Trophoblast cell (in vitro differentiated cells and primary cell): ENCODE measurements at regions not wholly inside any gene's neighbourhood (a gene's known extent, or its start where the extent isn't known, plus 50 kb on each side); places are given as distances from the start of the nearest gene placed in this dataset.

Source experiments
- DNase-seq, 2 donors: peaks; one replicate each; pipeline ENCODE4 v3.0.0-alpha.2; 2016
- H2AFZ ChIP-seq: 2 replicates; pipeline ENCODE4 v1.6.1; 2013; ENCODE audit warnings: low read length, moderate library complexity, mild to moderate bottlenecking; ENCODE audit not compliant: insufficient read depth, poor library complexity
- H2AK5ac ChIP-seq: 2 replicates; pipeline ENCODE4 v1.6.1; 2013; ENCODE audit warnings: mild to moderate bottlenecking, low read length
- H2BK120ac ChIP-seq: 2 replicates; pipeline ENCODE4 v1.6.1; 2013; ENCODE audit warnings: low read length, mild to moderate bottlenecking, moderate library complexity; ENCODE audit not compliant: insufficient read depth, poor library complexity
- H2BK12ac ChIP-seq: 2 replicates; pipeline ENCODE4 v1.6.1; 2013; ENCODE audit warnings: mild to moderate bottlenecking, low read length, moderate library complexity
- H2BK5ac ChIP-seq: 2 replicates; pipeline ENCODE4 v1.6.1; 2013; ENCODE audit warnings: low read length, low read depth, moderate library complexity, mild to moderate bottlenecking; ENCODE audit not compliant: poor library complexity
- H3K14ac ChIP-seq: 2 replicates; pipeline ENCODE4 v1.6.1; 2013; ENCODE audit warnings: mild to moderate bottlenecking, low read length
- H3K18ac ChIP-seq: 2 replicates; pipeline ENCODE4 v1.6.1; 2013; ENCODE audit warnings: mild to moderate bottlenecking, low read length
- H3K23ac ChIP-seq: 2 replicates; pipeline ENCODE4 v1.6.1; 2013; ENCODE audit warnings: low read length
- H3K27ac ChIP-seq: 2 replicates; pipeline ENCODE4 v1.5.1; 2013; ENCODE audit warnings: low read depth, mild to moderate bottlenecking, inconsistent platforms, low read length, moderate library complexity
- H3K27me3 ChIP-seq: 2 replicates; pipeline ENCODE4 v1.6.1; 2013; ENCODE audit warnings: inconsistent platforms, mild to moderate bottlenecking, low read length, moderate library complexity; ENCODE audit not compliant: insufficient read depth
- H3K36me3 ChIP-seq, 2 experiments: 1 replicate in 1 of 2; 2 replicates in 1 of 2; pipeline ENCODE4 v1.6.1; 2013; ENCODE audit warnings: low read length in 2 of 2, mild to moderate bottlenecking in 2 of 2, moderate library complexity in 1 of 2; ENCODE audit not compliant: insufficient read depth in 2 of 2, control insufficient read depth in 1 of 2
- H3K4ac ChIP-seq: 2 replicates; pipeline ENCODE4 v1.6.1; 2013; ENCODE audit warnings: low read depth, mild to moderate bottlenecking, low read length, moderate library complexity
- H3K4me1 ChIP-seq, 2 experiments: 1 replicate in 1 of 2; 2 replicates in 1 of 2; pipeline ENCODE4 v1.6.1; 2013; ENCODE audit warnings: low read length in 2 of 2, mild to moderate bottlenecking in 2 of 2, moderate library complexity in 1 of 2; ENCODE audit not compliant: insufficient read depth in 2 of 2, control insufficient read depth in 1 of 2
- H3K4me2 ChIP-seq: 2 replicates; pipeline ENCODE4 v1.6.1; 2013; ENCODE audit warnings: inconsistent platforms, mild to moderate bottlenecking, low read length, moderate library complexity
- H3K4me3 ChIP-seq: 2 replicates; pipeline ENCODE4 v1.5.1; 2013; ENCODE audit warnings: mild to moderate bottlenecking, low read depth, low read length, inconsistent platforms
- H3K79me1 ChIP-seq: one replicate; pipeline ENCODE4 v1.6.1; 2013; ENCODE audit warnings: low read length
- H3K79me2 ChIP-seq: 2 replicates; pipeline ENCODE4 v1.6.1; 2013; ENCODE audit warnings: low read length, mild to moderate bottlenecking; ENCODE audit not compliant: control insufficient read depth, insufficient read depth, poor library complexity
- H3K9ac ChIP-seq: 2 replicates; pipeline ENCODE4 v1.6.1; 2013; ENCODE audit warnings: mild to moderate bottlenecking, low read length
- H3K9me3 ChIP-seq: 2 replicates; pipeline ENCODE4 v1.6.1; 2013; ENCODE audit warnings: low read depth, mild to moderate bottlenecking, control low read depth, inconsistent platforms, low read length; ENCODE audit not compliant: insufficient read depth
- H4K12ac ChIP-seq: 2 replicates; pipeline ENCODE4 v1.6.1; 2013; ENCODE audit warnings: low read depth, mild to moderate bottlenecking, low read length, moderate library complexity
- H4K8ac ChIP-seq: 2 replicates; pipeline ENCODE4 v1.6.1; 2013; ENCODE audit warnings: low read depth, mild to moderate bottlenecking, low read length, moderate library complexity
- H4K91ac ChIP-seq: one replicate; pipeline ENCODE4 v1.6.1; 2013; ENCODE audit warnings: low read depth, mild to moderate bottlenecking, low read length, moderate library complexity
- WGBS: extraction: QIAGEN DNeasy Blood & Tissue Kit; methylation state at CpG from one replicate; pipeline ENCODE4 v1.1.7; 2013; ENCODE audit warnings: missing lambda C conversion rate; ENCODE audit not compliant: insufficient read length, insufficient coverage; ENCODE audit errors: extremely low coverage; 5-methylcytosine and 5-hydroxymethylcytosine counted together

DNA sequence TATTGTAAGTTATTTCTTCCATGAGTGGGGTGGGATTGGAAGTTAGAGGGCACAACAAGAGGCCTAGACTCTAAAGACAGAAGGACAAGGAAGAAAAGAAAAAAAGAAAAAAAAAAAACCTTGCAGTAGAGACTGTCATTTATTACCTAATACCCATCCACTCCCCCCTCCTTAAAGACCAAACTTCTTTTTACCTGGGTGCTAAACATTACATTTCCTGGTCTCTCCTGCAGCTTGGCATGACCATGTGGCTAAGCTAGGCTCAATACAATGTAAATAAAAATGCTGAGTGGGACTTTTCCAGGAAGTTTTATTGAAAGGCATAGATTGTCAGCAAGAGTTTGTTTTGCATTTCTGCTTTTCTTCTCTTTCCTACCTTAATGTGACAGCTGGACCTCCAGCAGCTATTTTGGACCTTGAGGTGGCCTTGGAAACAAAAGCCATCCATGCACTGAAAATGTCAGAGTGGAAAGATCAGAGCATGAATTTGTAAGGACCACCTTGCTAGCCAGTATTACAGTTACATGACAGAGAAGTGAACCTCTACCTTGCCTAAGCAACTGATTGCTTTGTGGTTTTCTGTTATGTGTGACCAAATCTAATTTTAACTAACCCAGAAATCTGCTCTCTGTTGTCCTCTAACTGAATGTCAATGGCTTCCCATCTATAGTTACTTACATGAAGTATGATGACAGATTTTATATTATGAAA, 81.3 kb upstream of the SFMBT2 start:
- Histone ChIP-seq H3K4me2 (no peak overlapping the region), H3K4me1 (no peaks in the 10 kb centered on the region), H3K23ac (no peak overlapping the region), H3K14ac (no peak overlapping the region), H2AK5ac (no peak overlapping the region), H3K4me3 (no peak overlapping the region), H2AFZ (no peak overlapping the region), H3K9ac (no peak overlapping the region), H3K27me3 (no peaks in the 10 kb centered on the region), H3K79me2 (no peaks in the 10 kb centered on the region), H2BK5ac (no peak overlapping the region), H3K18ac (no peak overlapping the region), H2BK12ac (no peak overlapping the region), H2BK120ac (no peak overlapping the region), H3K36me3 (no peaks in the 10 kb centered on the region), H3K27ac (no peak overlapping the region), H4K12ac (no peak overlapping the region), H3K79me1 (no peaks in the 10 kb centered on the region), H4K91ac (no peak overlapping the region), H3K9me3 (no peaks in the 10 kb centered on the region), H4K8ac (no peak overlapping the region), H3K4ac (no peak overlapping the region)
- DNase-seq = no peak

DNA sequence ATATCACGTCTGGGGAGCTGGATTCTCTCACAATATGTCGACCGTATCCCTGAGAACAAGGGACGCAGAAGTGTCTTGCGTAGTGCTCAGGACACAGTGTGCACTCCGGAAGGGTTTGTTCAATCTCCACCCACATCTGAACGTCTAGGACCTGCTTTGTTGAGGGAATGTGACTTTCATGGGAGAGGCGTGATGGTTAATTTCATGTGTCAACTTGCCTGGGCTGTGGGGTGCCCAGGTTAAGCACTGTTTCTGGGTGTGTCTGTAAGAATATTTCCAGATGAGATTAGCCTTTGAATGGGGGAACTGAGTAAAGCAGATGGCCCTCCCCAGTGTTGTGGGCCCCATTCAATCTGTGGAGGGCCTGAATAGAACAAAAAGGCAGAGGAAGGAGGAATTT, 80.4 kb upstream of the SFMBT2 start:
- Histone ChIP-seq H2BK5ac (no peak overlapping the region), H3K23ac (no peak overlapping the region), H3K79me2 (no peaks in the 10 kb centered on the region), H3K4ac (no peak overlapping the region), H2BK120ac (no peak overlapping the region), H2AK5ac (no peak overlapping the region), H3K4me1 (no peaks in the 10 kb centered on the region), H4K12ac (no peak overlapping the region), H3K14ac (no peak overlapping the region), H3K36me3 (no peaks in the 10 kb centered on the region), H3K18ac (no peak overlapping the region), H4K8ac (no peak overlapping the region), H2AFZ (no peak overlapping the region), H3K9me3 (no peaks in the 10 kb centered on the region), H2BK12ac (no peak overlapping the region), H3K79me1 (no peaks in the 10 kb centered on the region), H3K4me3 (no peak overlapping the region), H3K4me2 (no peak overlapping the region), H3K9ac (no peak overlapping the region), H3K27ac (no peak overlapping the region), H3K27me3 (no peaks in the 10 kb centered on the region), H4K91ac (no peak overlapping the region)
- DNase-seq = no peak
- no CpG with 5 or more reads among the region's 8 CpGs for WGBS

DNA sequence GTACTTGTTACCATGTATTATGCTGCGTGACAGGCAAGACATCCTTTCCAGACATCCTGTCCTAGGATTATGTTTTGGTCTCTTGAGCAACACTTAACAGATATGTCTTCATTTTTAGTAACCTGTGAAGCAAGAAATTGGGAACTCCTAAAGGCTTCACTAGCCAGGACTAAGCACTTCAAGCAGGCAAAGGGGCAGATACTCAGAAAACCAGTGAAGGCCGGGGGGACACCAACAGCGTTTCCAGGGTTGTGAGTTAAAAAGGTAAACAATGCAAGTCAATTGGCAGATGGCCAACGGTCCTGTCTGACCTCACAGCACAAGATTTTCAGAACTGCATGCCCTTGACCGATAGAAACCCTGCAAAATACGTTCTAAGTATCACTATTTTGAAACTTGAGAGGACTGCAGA, 77.6 kb upstream of the SFMBT2 start:
- H3K79me1 ChIP-seq = no peaks in the 10 kb centered on the region
- no peak overlapping the region for H2BK12ac ChIP-seq
- no peak overlapping the region for H4K8ac ChIP-seq
- H3K4me3 ChIP-seq = no peak overlapping the region
- H2AK5ac ChIP-seq = no peak overlapping the region
- H3K23ac ChIP-seq = no peak overlapping the region
- H2BK120ac ChIP-seq = no peak overlapping the region
- no peak overlapping the region for H4K12ac ChIP-seq
- no peak overlapping the region for H4K91ac ChIP-seq
- no peak overlapping the region for H3K9ac ChIP-seq
- H3K18ac ChIP-seq = no peak overlapping the region
- H2BK5ac ChIP-seq = no peak overlapping the region
- H3K27me3 ChIP-seq = no peaks in the 10 kb centered on the region
- H3K9me3 ChIP-seq = no peaks in the 10 kb centered on the region
- no peak overlapping the region for H3K27ac ChIP-seq
- no peaks in the 10 kb centered on the region for H3K79me2 ChIP-seq
- H3K4me1 ChIP-seq = no peaks in the 10 kb centered on the region
- H3K4me2 ChIP-seq = no peak overlapping the region
- H2AFZ ChIP-seq = no peak overlapping the region
- no peak overlapping the region for H3K14ac ChIP-seq
- DNase-seq = peak in 1 of 2 donors; percentile 25
- no CpG with 5 or more reads among the region's 6 CpGs for WGBS
- H3K4ac ChIP-seq = no peak overlapping the region
- H3K36me3 ChIP-seq = no peaks in the 10 kb centered on the region

DNA sequence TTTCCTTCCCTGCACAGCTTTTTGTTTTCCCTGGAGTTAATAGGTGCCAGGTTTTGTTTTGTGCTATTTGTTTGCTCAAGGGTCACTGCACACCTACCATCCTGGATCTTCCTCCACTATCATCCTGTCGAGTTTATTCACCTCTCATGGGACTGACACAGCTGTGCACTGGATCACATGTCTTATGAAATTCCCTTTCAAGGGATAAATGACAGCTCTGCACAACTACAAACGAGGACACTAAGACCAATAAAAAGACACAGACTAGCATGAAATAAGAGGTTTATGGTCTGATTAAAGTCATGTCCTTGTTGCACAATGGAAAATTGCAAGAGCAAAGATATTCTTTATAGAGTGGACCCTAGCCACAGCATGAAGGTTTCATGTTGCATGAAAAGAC, 76.7 kb upstream of the SFMBT2 start:
- Histone ChIP-seq H2AK5ac (no peak overlapping the region), H2BK120ac (no peak overlapping the region), H3K36me3 (no peaks in the 10 kb centered on the region), H3K4me1 (no peaks in the 10 kb centered on the region), H3K4me2 (no peak overlapping the region), H3K9ac (no peak overlapping the region), H3K27me3 (no peaks in the 10 kb centered on the region), H3K23ac (no peak overlapping the region), H2AFZ (no peak overlapping the region), H3K4ac (no peak overlapping the region), H2BK12ac (no peak overlapping the region), H3K4me3 (no peak overlapping the region), H3K27ac (no peak overlapping the region), H3K14ac (no peak overlapping the region), H3K79me2 (no peaks in the 10 kb centered on the region), H3K18ac (no peak overlapping the region), H2BK5ac (no peak overlapping the region), H4K91ac (no peak overlapping the region), H3K9me3 (no peaks in the 10 kb centered on the region), H4K12ac (no peak overlapping the region), H3K79me1 (no peaks in the 10 kb centered on the region), H4K8ac (no peak overlapping the region)
- DNase-seq = no peak
- WGBS = no CpG with 5 or more reads among the region's 2 CpGs
